GM12878 (cell line): ENCODE measurements at regions not wholly inside any gene's neighbourhood (a gene's known extent, or its start where the extent isn't known, plus 50 kb on each side); places are given as distances from the start of the nearest gene placed in this dataset.

Source experiments
- ATAC-seq: fragments of 200-7000 bp; cut with Tn5 transposase; 3 replicates; pipeline ENCODE4 v1.9.1; 2020; ENCODE audit warnings: mild to moderate bottlenecking, moderate library complexity
- BruUV-seq: library from RNA; stranded (reverse); fragments of 400-500 nt; replicated peaks from 2 replicates; lab custom pipeline; 2021; lab: Mats Ljungman, UMichigan
- CTCF ChIA-PET: fragments of 300-600 bp; sonication (Branson Sonifier 250); formaldehyde crosslinking; extraction: SDS; loops from one replicate; lab custom pipeline; 2021; ENCODE audit warnings: inconsistent platforms; lab: Yijun Ruan, JAX
- POLR2A ChIA-PET: fragments of 350-600 bp; formaldehyde crosslinking; extraction: SDS; loops from one replicate; lab custom pipeline; 2021; ENCODE audit warnings: inconsistent platforms; lab: Charles Lee
- RAD21 ChIA-PET: fragments of 300-600 bp; sonication (Branson Sonifier 250); formaldehyde crosslinking; loops from one replicate; lab custom pipeline; 2023; ENCODE audit warnings: antibody characterized with exemption; ENCODE audit not compliant: unreplicated experiment; lab: Charles Lee
- SMC1A ChIA-PET: fragments of 300-600 bp; sonication (Branson Sonifier 250); formaldehyde crosslinking; loops from one replicate; lab custom pipeline; 2023; ENCODE audit not compliant: unreplicated experiment, uncharacterized antibody; lab: Charles Lee
- DNase-seq: peaks from one replicate; pipeline ENCODE4 v3.0.0-alpha.2; 2011; ENCODE audit warnings: low read depth, low spot score
- FAIRE-seq: peaks from 3 replicates; lab custom pipeline; 2011; peaks lifted over from hg19 to GRCh38; lab: Jason Lieb, UNC
- H2AFZ ChIP-seq: 2 replicates; pipeline ENCODE4 v1.6.0; 2011; ENCODE audit warnings: low read depth, low read length, control low read depth; ENCODE audit not compliant: control insufficient read depth
- H3K27ac ChIP-seq: 2 replicates; pipeline ENCODE4 v1.5.1; 2011; ENCODE audit warnings: control low read depth; ENCODE audit not compliant: control insufficient read depth, insufficient read depth
- H3K27me3 ChIP-seq, 2 experiments: replicated peaks in 1 of 2; 2 replicates each; pipeline versions ENCODE4 v1.6.0 to v1.6.1; 2011; ENCODE audit warnings: low read length in 1 of 2; ENCODE audit not compliant: control insufficient read depth in 2 of 2, insufficient read depth in 2 of 2
- H3K36me3 ChIP-seq, 2 experiments: 2 replicates each; pipeline ENCODE4 v1.5.1; 2011; ENCODE audit warnings: low read length in 1 of 2; ENCODE audit not compliant: control insufficient read depth in 2 of 2, insufficient read depth in 2 of 2
- H3K4me1 ChIP-seq: 2 replicates; pipeline ENCODE4 v1.6.1; 2011; ENCODE audit warnings: mild to moderate bottlenecking, low read length, moderate library complexity, mixed read lengths; ENCODE audit not compliant: control insufficient read depth, insufficient read depth
- H3K4me2 ChIP-seq: 2 replicates; pipeline ENCODE4 v1.6.0; 2011; ENCODE audit warnings: control low read depth; ENCODE audit not compliant: control insufficient read depth, insufficient read depth
- H3K4me3 ChIP-seq: fragments of 200-600 bp; sonication (generic); 2 replicates; pipeline ENCODE4 v1.5.1; 2016
- H3K79me2 ChIP-seq: 2 replicates; pipeline ENCODE4 v1.6.0; 2011; ENCODE audit warnings: low read length; ENCODE audit not compliant: control insufficient read depth, insufficient read depth
- H3K9ac ChIP-seq: 2 replicates; pipeline ENCODE4 v1.8.0; 2011; ENCODE audit warnings: low read length, control low read depth, mixed read lengths; ENCODE audit not compliant: control insufficient read depth, insufficient read depth
- H3K9me3 ChIP-seq: replicated peaks from 3 replicates; pipeline ENCODE4 v1.5.1; 2011; ENCODE audit warnings: mild to moderate bottlenecking, low read length; ENCODE audit not compliant: control insufficient read depth, insufficient read depth
- H4K20me1 ChIP-seq: 2 replicates; pipeline ENCODE4 v1.6.0; 2011; ENCODE audit not compliant: control insufficient read depth, insufficient read depth
- BACH1 ChIP-seq: fragments of 450-650 bp; IDR thresholded peaks from 2 replicates; pipeline ENCODE4 v1.6.1; 2017; ENCODE audit warnings: mild to moderate bottlenecking, borderline replicate concordance
- NR2F1 ChIP-seq: fragments of 450-650 bp; conservative IDR thresholded peaks from 2 replicates; pipeline ENCODE4 v1.6.1; 2017; ENCODE audit warnings: mild to moderate bottlenecking
- SIN3A ChIP-seq: IDR thresholded peaks from 2 replicates; pipeline ENCODE4 v1.6.1; 2012; ENCODE audit warnings: low read depth, low read length, improper control_type of control experiment
- WGBS: methylation state at CpG from one replicate; pipeline ENCODE4 v1.1.6; 2016; ENCODE audit warnings: low lambda C conversion rate; ENCODE audit not compliant: insufficient replicate concordance, insufficient coverage; ENCODE audit errors: missing lambda C conversion rate; 5-methylcytosine and 5-hydroxymethylcytosine counted together
- in situ Hi-C: fragments of 300-500 bp; cut with MboI; formaldehyde crosslinking; loops from 9 replicates; pipeline ENCODE4 v1.14.3; 2018; ENCODE audit warnings: mixed read lengths
- intact Hi-C: fragments of 100-400 bp; cut with micrococcal nuclease; formaldehyde crosslinking; loops from one replicate; pipeline ENCODE4 v1.14.2; 2022; ENCODE audit not compliant: unreplicated experiment
- TF ChIP-seq, protein P1 (sequence below): IDR thresholded peaks from 2 replicates; pipeline ENCODE4 v1.6.1; 2011; ENCODE audit warnings: borderline replicate concordance, low read depth, mild to moderate bottlenecking, moderate library complexity, low read length; ENCODE audit not compliant: insufficient read depth, poor library complexity, severe bottlenecking
- TF ChIP-seq, protein P2 (sequence below): fragments of 450-650 bp; formaldehyde crosslinking; IDR thresholded peaks from 2 replicates; pipeline ENCODE4 v1.5.0; 2022; ENCODE audit warnings: mild to moderate bottlenecking, missing genetic modification characterization
- TF ChIP-seq, protein P3 (sequence below): fragments of 450-650 bp; IDR thresholded peaks from 2 replicates; pipeline ENCODE4 v1.6.1; 2017; ENCODE audit warnings: mild to moderate bottlenecking, low read depth, inconsistent platforms; ENCODE audit not compliant: poor library complexity, severe bottlenecking

DNA sequence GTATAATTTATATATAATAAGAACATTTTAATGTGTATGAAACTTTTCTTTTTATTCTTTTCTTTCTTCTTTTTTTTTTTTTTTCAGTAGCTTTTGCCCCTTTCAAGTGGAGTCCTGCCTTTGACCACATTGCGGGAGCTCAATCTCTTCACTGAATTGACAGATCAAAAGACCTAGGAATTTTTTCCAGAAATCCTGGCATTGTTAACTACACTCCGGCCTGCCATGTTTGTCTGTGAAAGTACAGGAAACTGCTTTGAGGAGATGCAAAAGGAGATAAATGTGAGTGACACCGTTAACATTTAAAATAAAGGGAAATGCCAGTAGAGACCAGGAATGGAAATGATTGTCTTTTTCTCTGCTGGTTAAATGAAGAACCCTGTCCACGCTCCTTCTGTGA lies 159.3 kb upstream of the VCX3A start (continued):
- TF ChIP-seq BACH1, result no peak

DNA sequence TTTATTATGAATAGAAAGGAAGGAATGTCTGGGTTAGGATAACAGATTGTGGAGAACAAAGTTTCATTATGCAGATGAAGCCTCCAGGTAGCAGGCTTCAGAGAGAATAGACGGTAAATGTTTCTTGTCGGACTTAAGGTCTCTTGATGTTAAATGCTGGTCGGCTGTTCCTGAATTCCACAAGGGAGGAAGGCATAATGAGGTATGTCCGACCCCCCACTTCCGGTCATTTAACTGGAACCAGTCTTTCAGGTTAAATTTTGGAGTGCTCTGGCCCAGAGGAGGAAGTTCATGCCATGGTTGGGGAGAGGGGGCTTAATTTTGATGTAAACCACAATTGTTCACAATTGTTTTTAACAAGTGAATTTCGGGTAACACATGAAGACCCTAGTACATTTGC lies 158.1 kb upstream of the VCX3A start:
- ChIA-PET CTCF (no interaction called here), SMC1A (no interaction called here), RAD21 (no interaction called here), POLR2A (no interaction called here)
- intact Hi-C loops (no loop called here), in situ Hi-C loops (no loop called here)
- TF ChIP-seq, protein P1, sequence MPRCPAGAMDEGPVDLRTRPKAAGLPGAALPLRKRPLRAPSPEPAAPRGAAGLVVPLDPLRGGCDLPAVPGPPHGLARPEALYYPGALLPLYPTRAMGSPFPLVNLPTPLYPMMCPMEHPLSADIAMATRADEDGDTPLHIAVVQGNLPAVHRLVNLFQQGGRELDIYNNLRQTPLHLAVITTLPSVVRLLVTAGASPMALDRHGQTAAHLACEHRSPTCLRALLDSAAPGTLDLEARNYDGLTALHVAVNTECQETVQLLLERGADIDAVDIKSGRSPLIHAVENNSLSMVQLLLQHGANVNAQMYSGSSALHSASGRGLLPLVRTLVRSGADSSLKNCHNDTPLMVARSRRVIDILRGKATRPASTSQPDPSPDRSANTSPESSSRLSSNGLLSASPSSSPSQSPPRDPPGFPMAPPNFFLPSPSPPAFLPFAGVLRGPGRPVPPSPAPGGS, result no peak
- TF ChIP-seq, protein P2, sequence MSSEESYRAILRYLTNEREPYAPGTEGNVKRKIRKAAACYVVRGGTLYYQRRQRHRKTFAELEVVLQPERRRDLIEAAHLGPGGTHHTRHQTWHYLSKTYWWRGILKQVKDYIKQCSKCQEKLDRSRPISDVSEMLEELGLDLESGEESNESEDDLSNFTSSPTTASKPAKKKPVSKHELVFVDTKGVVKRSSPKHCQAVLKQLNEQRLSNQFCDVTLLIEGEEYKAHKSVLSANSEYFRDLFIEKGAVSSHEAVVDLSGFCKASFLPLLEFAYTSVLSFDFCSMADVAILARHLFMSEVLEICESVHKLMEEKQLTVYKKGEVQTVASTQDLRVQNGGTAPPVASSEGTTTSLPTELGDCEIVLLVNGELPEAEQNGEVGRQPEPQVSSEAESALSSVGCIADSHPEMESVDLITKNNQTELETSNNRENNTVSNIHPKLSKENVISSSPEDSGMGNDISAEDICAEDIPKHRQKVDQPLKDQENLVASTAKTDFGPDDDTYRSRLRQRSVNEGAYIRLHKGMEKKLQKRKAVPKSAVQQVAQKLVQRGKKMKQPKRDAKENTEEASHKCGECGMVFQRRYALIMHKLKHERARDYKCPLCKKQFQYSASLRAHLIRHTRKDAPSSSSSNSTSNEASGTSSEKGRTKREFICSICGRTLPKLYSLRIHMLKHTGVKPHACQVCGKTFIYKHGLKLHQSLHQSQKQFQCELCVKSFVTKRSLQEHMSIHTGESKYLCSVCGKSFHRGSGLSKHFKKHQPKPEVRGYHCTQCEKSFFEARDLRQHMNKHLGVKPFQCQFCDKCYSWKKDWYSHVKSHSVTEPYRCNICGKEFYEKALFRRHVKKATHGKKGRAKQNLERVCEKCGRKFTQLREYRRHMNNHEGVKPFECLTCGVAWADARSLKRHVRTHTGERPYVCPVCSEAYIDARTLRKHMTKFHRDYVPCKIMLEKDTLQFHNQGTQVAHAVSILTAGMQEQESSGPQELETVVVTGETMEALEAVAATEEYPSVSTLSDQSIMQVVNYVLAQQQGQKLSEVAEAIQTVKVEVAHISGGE, result no peak
- TF ChIP-seq SIN3A (no peak), NR2F1 (no peak)
- TF ChIP-seq, protein P3, sequence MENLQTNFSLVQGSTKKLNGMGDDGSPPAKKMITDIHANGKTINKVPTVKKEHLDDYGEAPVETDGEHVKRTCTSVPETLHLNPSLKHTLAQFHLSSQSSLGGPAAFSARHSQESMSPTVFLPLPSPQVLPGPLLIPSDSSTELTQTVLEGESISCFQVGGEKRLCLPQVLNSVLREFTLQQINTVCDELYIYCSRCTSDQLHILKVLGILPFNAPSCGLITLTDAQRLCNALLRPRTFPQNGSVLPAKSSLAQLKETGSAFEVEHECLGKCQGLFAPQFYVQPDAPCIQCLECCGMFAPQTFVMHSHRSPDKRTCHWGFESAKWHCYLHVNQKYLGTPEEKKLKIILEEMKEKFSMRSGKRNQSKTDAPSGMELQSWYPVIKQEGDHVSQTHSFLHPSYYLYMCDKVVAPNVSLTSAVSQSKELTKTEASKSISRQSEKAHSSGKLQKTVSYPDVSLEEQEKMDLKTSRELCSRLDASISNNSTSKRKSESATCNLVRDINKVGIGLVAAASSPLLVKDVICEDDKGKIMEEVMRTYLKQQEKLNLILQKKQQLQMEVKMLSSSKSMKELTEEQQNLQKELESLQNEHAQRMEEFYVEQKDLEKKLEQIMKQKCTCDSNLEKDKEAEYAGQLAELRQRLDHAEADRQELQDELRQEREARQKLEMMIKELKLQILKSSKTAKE, result no peak
- no peak overlapping the region for H2AFZ ChIP-seq
- H3K4me3 ChIP-seq, result no peak overlapping the region
- H3K9ac ChIP-seq, result no peak overlapping the region
- no peak for FAIRE-seq
- no peaks in the 10 kb centered on the region for H3K4me1 ChIP-seq
- no TSS peak for BruUV-seq
- no peaks in the 10 kb centered on the region for H3K79me2 ChIP-seq
- no peaks in the 10 kb centered on the region for H4K20me1 ChIP-seq
- H3K4me2 ChIP-seq, result no peak overlapping the region
- no peak for ATAC-seq
- no peaks in the 10 kb centered on the region for H3K36me3 ChIP-seq
- no peaks in the 10 kb centered on the region for H3K27me3 ChIP-seq
- H3K9me3 ChIP-seq, result no peaks in the 10 kb centered on the region
- DNase-seq, result no peak
- 49% methylated on average over 6 of the region's 6 CpGs for WGBS
- H3K27ac ChIP-seq, result no peak overlapping the region
